GM12878 (cell line): ENCODE measurements at regions not wholly inside any gene's neighbourhood (a gene's known extent, or its start where the extent isn't known, plus 50 kb on each side); places are given as distances from the start of the nearest gene placed in this dataset.

Source experiments
- ATAC-seq: fragments of 200-7000 bp; cut with Tn5 transposase; 3 replicates; pipeline ENCODE4 v1.9.1; 2020; ENCODE audit warnings: mild to moderate bottlenecking, moderate library complexity
- BruUV-seq: library from RNA; stranded (reverse); fragments of 400-500 nt; replicated peaks from 2 replicates; lab custom pipeline; 2021; lab: Mats Ljungman, UMichigan
- CTCF ChIA-PET: fragments of 300-600 bp; sonication (Branson Sonifier 250); formaldehyde crosslinking; extraction: SDS; loops from one replicate; lab custom pipeline; 2021; ENCODE audit warnings: inconsistent platforms; lab: Yijun Ruan, JAX
- POLR2A ChIA-PET: fragments of 350-600 bp; formaldehyde crosslinking; extraction: SDS; loops from one replicate; lab custom pipeline; 2021; ENCODE audit warnings: inconsistent platforms; lab: Charles Lee
- RAD21 ChIA-PET: fragments of 300-600 bp; sonication (Branson Sonifier 250); formaldehyde crosslinking; loops from one replicate; lab custom pipeline; 2023; ENCODE audit warnings: antibody characterized with exemption; ENCODE audit not compliant: unreplicated experiment; lab: Charles Lee
- SMC1A ChIA-PET: fragments of 300-600 bp; sonication (Branson Sonifier 250); formaldehyde crosslinking; loops from one replicate; lab custom pipeline; 2023; ENCODE audit not compliant: unreplicated experiment, uncharacterized antibody; lab: Charles Lee
- DNase-seq: peaks from one replicate; pipeline ENCODE4 v3.0.0-alpha.2; 2011; ENCODE audit warnings: low read depth, low spot score
- FAIRE-seq: peaks from 3 replicates; lab custom pipeline; 2011; peaks lifted over from hg19 to GRCh38; lab: Jason Lieb, UNC
- H2AFZ ChIP-seq: 2 replicates; pipeline ENCODE4 v1.6.0; 2011; ENCODE audit warnings: low read depth, low read length, control low read depth; ENCODE audit not compliant: control insufficient read depth
- H3K27ac ChIP-seq: 2 replicates; pipeline ENCODE4 v1.5.1; 2011; ENCODE audit warnings: control low read depth; ENCODE audit not compliant: control insufficient read depth, insufficient read depth
- H3K27me3 ChIP-seq, 2 experiments: replicated peaks in 1 of 2; 2 replicates each; pipeline versions ENCODE4 v1.6.0 to v1.6.1; 2011; ENCODE audit warnings: low read length in 1 of 2; ENCODE audit not compliant: control insufficient read depth in 2 of 2, insufficient read depth in 2 of 2
- H3K36me3 ChIP-seq, 2 experiments: 2 replicates each; pipeline ENCODE4 v1.5.1; 2011; ENCODE audit warnings: low read length in 1 of 2; ENCODE audit not compliant: control insufficient read depth in 2 of 2, insufficient read depth in 2 of 2
- H3K4me1 ChIP-seq: 2 replicates; pipeline ENCODE4 v1.6.1; 2011; ENCODE audit warnings: mild to moderate bottlenecking, low read length, moderate library complexity, mixed read lengths; ENCODE audit not compliant: control insufficient read depth, insufficient read depth
- H3K4me2 ChIP-seq: 2 replicates; pipeline ENCODE4 v1.6.0; 2011; ENCODE audit warnings: control low read depth; ENCODE audit not compliant: control insufficient read depth, insufficient read depth
- H3K4me3 ChIP-seq: fragments of 200-600 bp; sonication (generic); 2 replicates; pipeline ENCODE4 v1.5.1; 2016
- H3K79me2 ChIP-seq: 2 replicates; pipeline ENCODE4 v1.6.0; 2011; ENCODE audit warnings: low read length; ENCODE audit not compliant: control insufficient read depth, insufficient read depth
- H3K9ac ChIP-seq: 2 replicates; pipeline ENCODE4 v1.8.0; 2011; ENCODE audit warnings: low read length, control low read depth, mixed read lengths; ENCODE audit not compliant: control insufficient read depth, insufficient read depth
- H3K9me3 ChIP-seq: replicated peaks from 3 replicates; pipeline ENCODE4 v1.5.1; 2011; ENCODE audit warnings: mild to moderate bottlenecking, low read length; ENCODE audit not compliant: control insufficient read depth, insufficient read depth
- H4K20me1 ChIP-seq: 2 replicates; pipeline ENCODE4 v1.6.0; 2011; ENCODE audit not compliant: control insufficient read depth, insufficient read depth
- EED ChIP-seq: sonication (generic); IDR thresholded peaks from 2 replicates; pipeline ENCODE4 v1.6.1; 2016; ENCODE audit warnings: antibody characterized with exemption, low read depth
- POU2F2 ChIP-seq: IDR thresholded peaks from 3 replicates; pipeline ENCODE4 v1.6.1; 2011; ENCODE audit warnings: low read depth, mild to moderate bottlenecking, low read length, borderline replicate concordance
- SPI1 ChIP-seq: IDR thresholded peaks from 2 replicates; pipeline ENCODE4 v1.6.1; 2011; ENCODE audit warnings: low read depth, mild to moderate bottlenecking, low read length, moderate library complexity, borderline replicate concordance; ENCODE audit not compliant: insufficient read depth
- TARDBP ChIP-seq: IDR thresholded peaks from 2 replicates; pipeline ENCODE4 v1.6.1; 2016; ENCODE audit warnings: borderline replicate concordance
- TBL1XR1 ChIP-seq: IDR thresholded peaks from 2 replicates; pipeline ENCODE4 v1.6.1; 2012; ENCODE audit warnings: low read depth, low read length, improper control_type of control experiment
- TCF12 ChIP-seq: IDR thresholded peaks from 2 replicates; pipeline ENCODE4 v1.6.1; 2011; ENCODE audit warnings: low read depth, mild to moderate bottlenecking, low read length
- ZNF24 ChIP-seq: fragments of 450-650 bp; IDR thresholded peaks from 2 replicates; pipeline ENCODE4 v1.6.1; 2017; ENCODE audit warnings: antibody characterized with exemption, mild to moderate bottlenecking
- ZZZ3 ChIP-seq: IDR thresholded peaks from 2 replicates; pipeline ENCODE4 v1.6.1; 2011; ENCODE audit warnings: low read depth; ENCODE audit not compliant: control insufficient read depth, insufficient read length
- WGBS: methylation state at CpG from one replicate; pipeline ENCODE4 v1.1.6; 2016; ENCODE audit warnings: low lambda C conversion rate; ENCODE audit not compliant: insufficient replicate concordance, insufficient coverage; ENCODE audit errors: missing lambda C conversion rate; 5-methylcytosine and 5-hydroxymethylcytosine counted together
- in situ Hi-C: fragments of 300-500 bp; cut with MboI; formaldehyde crosslinking; loops from 9 replicates; pipeline ENCODE4 v1.14.3; 2018; ENCODE audit warnings: mixed read lengths
- intact Hi-C: fragments of 100-400 bp; cut with micrococcal nuclease; formaldehyde crosslinking; loops from one replicate; pipeline ENCODE4 v1.14.2; 2022; ENCODE audit not compliant: unreplicated experiment

- RAD21 ChIA-PET: no interaction called here
- Histone ChIP-seq H4K20me1 (no peaks in the 10 kb centered on the region), H3K4me2 (no peak overlapping the region), H3K9ac (no peak overlapping the region), H3K27ac (no peak overlapping the region), H3K4me1 (no peaks in the 10 kb centered on the region), H3K36me3 (no peaks in the 10 kb centered on the region), H3K79me2 (no peaks in the 10 kb centered on the region), H2AFZ (no peak overlapping the region), H3K9me3 (no peaks in the 10 kb centered on the region), H3K4me3 (no peak overlapping the region), H3K27me3 (0 out of 4 replicates have a peak, but pooled peaks cover 0 to 2% of the 10 kb centered on the region in 2 experiments)
- intact Hi-C loops: no loop called here
- no peak for DNase-seq
- in situ Hi-C loops: no loop called here
- no peak for TF ChIP-seq TCF12
- no peak for TF ChIP-seq ZZZ3
- no peak for TF ChIP-seq ZNF24
- no peak for TF ChIP-seq POU2F2
- TF ChIP-seq TARDBP: no peak
- no peak for TF ChIP-seq EED
- no peak for TF ChIP-seq SPI1
- no peak for TF ChIP-seq TBL1XR1
- ATAC-seq: no peak
- POLR2A ChIA-PET: interaction anchor here (0.5 kb wide), 1 partner anchor 169 kb away, joined by 3 read pairs; no protein-coding TSS in a partner anchor
- no peak for FAIRE-seq
- CTCF ChIA-PET: no interaction called here
- 0% methylated on average over 1 of the region's 1 CpG for WGBS
- BruUV-seq: no TSS peak
- SMC1A ChIA-PET: interaction anchor here (1.5 kb wide), 1 partner anchor 86 kb away, joined by 4 read pairs; no protein-coding TSS in a partner anchor
Measured at GRCh38 chr13:30025351-30025750, 174.9 kb upstream of the UBL3 start.
